GM12875 (cell line): ENCODE measurements at regions not wholly inside any gene's neighbourhood (a gene's known extent, or its start where the extent isn't known, plus 50 kb on each side); places are given as distances from the start of the nearest gene placed in this dataset.

Source experiments
- H3K4me3 ChIP-seq: one replicate; pipeline ENCODE4 v1.5.1; 2011; ENCODE audit warnings: low read depth, low read length, control low read depth
- CTCF ChIP-seq: IDR thresholded peaks from 2 replicates; pipeline ENCODE4 v1.5.1; 2011; ENCODE audit warnings: low read depth, mild to moderate bottlenecking, control low read depth, inconsistent platforms, low read length, moderate library complexity, borderline replicate concordance; ENCODE audit not compliant: insufficient read depth

- no peak overlapping the region for H3K4me3 ChIP-seq
- TF ChIP-seq CTCF: no peak
Observed at GRCh38 chr1:234870020-234870981, 258.3 kb downstream of the TOMM20 start.

- no peak overlapping the region for H3K4me3 ChIP-seq
- TF ChIP-seq CTCF: no peak
Observed at GRCh38 chr1:234869182-234870019, 259.2 kb downstream of the TOMM20 start.

GRCh38 chr1:234868296-234869147, 258.5 kb upstream of the IRF2BP2 start:
- TF ChIP-seq CTCF: no peak
- no peak overlapping the region for H3K4me3 ChIP-seq

- TF ChIP-seq CTCF: no peak
- H3K4me3 ChIP-seq: no peak overlapping the region
Observed at GRCh38 chr1:234866007-234866866, 256.3 kb upstream of the IRF2BP2 start.

- no peak for TF ChIP-seq CTCF
Observed at GRCh38 chr1:234865171-234866006, 255.4 kb upstream of the IRF2BP2 start.

GRCh38 chr1:234864116-234864515, 254.1 kb upstream of the IRF2BP2 start:
- TF ChIP-seq CTCF: no peak
- no peak overlapping the region for H3K4me3 ChIP-seq

More at GRCh38 chr1:234865171-234866006, 255.4 kb upstream of the IRF2BP2 start:
- no peak overlapping the region for H3K4me3 ChIP-seq
